AG10803 (cell line): ENCODE measurements at regions not wholly inside any gene's neighbourhood (a gene's known extent, or its start where the extent isn't known, plus 50 kb on each side); places are given as distances from the start of the nearest gene placed in this dataset.

Experiments
- DNase-seq: peaks from one replicate; pipeline ENCODE4 v3.0.0; 2010; ENCODE audit warnings: low read depth
- H3K4me3 ChIP-seq: 2 replicates; pipeline ENCODE4 v1.5.1; 2011; ENCODE audit warnings: mild to moderate bottlenecking, low read length, control low read depth
- TF ChIP-seq, protein P1 (sequence below): conservative IDR thresholded peaks from 2 replicates; pipeline ENCODE4 v1.5.1; 2011; ENCODE audit warnings: mild to moderate bottlenecking, low read length, control low read depth, inconsistent platforms

DNA sequence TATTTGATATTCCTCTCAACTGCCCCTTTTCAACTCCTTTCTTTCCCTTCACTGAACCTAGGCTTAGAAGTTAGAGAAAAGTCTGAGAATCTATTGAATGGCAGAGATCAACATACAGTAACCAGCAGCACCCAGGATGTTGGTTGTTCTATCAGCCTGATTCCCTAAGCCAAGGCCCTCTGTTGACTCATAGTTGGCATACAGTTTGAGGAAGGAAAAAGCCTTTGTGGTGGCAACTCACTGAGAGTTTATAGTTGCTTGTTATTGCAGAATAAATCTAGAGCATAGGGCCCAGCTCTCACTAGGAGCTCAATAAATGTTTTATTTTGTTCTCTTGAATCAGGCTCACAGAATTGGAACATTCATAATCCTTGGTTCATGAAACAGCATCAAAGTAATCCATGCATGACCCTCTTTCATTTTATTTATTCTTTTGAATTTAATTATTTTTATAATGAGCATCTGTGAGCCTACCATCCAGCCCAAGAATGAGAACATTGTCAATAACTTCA, 119.1 kb upstream of the ADGRF1 start:
- TF ChIP-seq, protein P1, sequence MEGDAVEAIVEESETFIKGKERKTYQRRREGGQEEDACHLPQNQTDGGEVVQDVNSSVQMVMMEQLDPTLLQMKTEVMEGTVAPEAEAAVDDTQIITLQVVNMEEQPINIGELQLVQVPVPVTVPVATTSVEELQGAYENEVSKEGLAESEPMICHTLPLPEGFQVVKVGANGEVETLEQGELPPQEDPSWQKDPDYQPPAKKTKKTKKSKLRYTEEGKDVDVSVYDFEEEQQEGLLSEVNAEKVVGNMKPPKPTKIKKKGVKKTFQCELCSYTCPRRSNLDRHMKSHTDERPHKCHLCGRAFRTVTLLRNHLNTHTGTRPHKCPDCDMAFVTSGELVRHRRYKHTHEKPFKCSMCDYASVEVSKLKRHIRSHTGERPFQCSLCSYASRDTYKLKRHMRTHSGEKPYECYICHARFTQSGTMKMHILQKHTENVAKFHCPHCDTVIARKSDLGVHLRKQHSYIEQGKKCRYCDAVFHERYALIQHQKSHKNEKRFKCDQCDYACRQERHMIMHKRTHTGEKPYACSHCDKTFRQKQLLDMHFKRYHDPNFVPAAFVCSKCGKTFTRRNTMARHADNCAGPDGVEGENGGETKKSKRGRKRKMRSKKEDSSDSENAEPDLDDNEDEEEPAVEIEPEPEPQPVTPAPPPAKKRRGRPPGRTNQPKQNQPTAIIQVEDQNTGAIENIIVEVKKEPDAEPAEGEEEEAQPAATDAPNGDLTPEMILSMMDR = no peak
- peak; percentile 72 for DNase-seq
- H3K4me3 ChIP-seq = no peak overlapping the region

GRCh38 chr6:47160702-47161101, 118.6 kb upstream of the ADGRF1 start:
- no peak for DNase-seq
- no peak overlapping the region for H3K4me3 ChIP-seq
- TF ChIP-seq, protein P1 = no peak

DNA sequence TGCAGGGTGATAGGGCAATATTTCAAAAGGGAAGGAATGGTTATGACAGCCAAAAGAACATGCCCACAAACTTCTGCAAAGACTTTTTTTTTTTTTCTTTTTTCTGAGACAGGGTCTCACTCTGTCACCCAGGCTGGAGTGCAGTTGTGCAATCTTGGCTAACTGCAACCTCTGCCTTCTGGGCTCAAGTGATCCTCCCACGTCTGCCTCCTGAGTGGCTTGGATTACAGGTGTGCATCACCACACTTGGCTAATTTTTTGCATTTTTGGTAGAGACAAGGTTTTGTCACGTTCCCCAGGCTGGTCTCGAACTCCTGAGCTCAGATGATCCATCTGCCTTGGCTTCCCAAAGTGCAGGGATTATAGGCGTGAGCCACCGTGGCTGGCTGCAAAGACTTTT, 117.6 kb upstream of the ADGRF1 start:
- no peak for DNase-seq
- H3K4me3 ChIP-seq = no peak overlapping the region
- TF ChIP-seq, protein P1 = no peak

GRCh38 chr6:47157653-47158219, 115.6 kb upstream of the ADGRF1 start:
- DNase-seq = peak; percentile 40
- TF ChIP-seq, protein P1 = no peak
- H3K4me3 ChIP-seq = no peak overlapping the region

- TF ChIP-seq, protein P1 = no peak
- no peak overlapping the region for H3K4me3 ChIP-seq
- DNase-seq = no peak
These were observed 114.9 kb upstream of the ADGRF1 start for GRCh38 chr6:47157063-47157462.

DNA sequence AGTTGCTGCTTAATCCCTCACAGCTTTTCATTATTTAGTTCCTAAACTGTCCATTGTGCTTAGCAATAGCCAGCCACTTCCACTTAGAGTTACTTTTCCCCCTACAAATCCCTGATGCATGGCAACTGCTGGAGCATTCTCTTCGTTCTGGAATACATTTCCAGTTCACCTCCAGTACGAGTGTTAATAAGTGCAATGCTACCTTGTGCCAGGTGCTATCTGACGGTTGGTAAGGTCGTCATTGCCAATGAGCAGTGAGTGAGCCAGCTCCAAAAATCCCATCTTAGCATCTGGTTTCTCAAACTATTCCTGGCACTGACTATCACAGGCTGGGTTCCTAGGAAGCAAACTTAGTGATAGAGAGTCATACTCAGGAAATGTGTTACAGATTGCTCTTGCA, 114.1 kb upstream of the ADGRF1 start:
- TF ChIP-seq, protein P1 = no peak

DNA sequence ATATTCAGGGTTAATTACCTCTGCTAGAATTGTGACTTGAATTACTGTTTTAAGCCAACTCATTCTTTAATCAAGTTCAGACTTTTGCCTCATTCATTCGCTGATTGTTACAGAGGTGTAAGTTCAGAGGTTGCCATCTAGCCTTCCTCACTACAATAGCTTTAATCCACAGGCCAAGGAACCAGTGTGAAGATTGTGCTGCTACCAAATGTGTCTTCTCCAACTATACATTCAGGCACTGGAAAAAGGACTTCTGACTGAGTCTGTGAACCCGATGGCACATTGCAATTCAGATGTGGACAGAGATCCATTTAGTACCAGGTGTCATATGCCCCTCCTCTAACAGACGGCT, 111.2 kb upstream of the ADGRF1 start:
- TF ChIP-seq, protein P1 = no peak
- H3K4me3 ChIP-seq = no peak overlapping the region
- DNase-seq = no peak

More for the DNA sequence above, 114.1 kb upstream of the ADGRF1 start:
- no peak for DNase-seq
- no peak overlapping the region for H3K4me3 ChIP-seq
